C4-2B (cell line): ENCODE measurements at regions not wholly inside any gene's neighbourhood (a gene's known extent, or its start where the extent isn't known, plus 50 kb on each side); places are given as distances from the start of the nearest gene placed in this dataset.

Source experiments
- H3K27ac ChIP-seq: fragments of 450-650 bp; 2 replicates; pipeline ENCODE4 v1.5.1; 2017
- ZFX ChIP-seq: fragments of 450-650 bp; IDR thresholded peaks from 2 replicates; pipeline ENCODE4 v1.6.1; 2017
- TF ChIP-seq, protein P1 (sequence below): fragments of 450-650 bp; conservative IDR thresholded peaks from 2 replicates; pipeline ENCODE4 v1.5.1; 2017; ENCODE audit warnings: mild to moderate bottlenecking

DNA sequence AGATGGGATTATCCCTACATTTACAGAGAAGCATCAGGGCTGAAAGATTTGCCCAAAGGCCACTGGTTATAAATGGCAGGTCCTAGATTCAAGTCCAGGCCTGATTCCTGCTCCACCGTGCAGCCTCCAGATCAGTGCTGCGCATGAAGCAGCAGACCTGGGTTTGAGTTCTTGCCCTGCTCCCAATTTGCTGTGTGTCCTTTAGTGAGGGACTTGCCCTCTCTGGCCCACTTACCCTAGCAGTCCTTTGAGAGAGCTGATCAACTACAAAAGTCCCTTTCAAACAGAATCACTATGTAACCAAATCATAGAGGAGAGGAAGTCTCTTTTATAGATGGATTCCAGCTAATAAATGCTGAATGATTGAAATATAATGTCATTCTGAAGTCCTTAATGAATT, 200.4 kb downstream of the RAB11FIP4 start:
- TF ChIP-seq, protein P1, sequence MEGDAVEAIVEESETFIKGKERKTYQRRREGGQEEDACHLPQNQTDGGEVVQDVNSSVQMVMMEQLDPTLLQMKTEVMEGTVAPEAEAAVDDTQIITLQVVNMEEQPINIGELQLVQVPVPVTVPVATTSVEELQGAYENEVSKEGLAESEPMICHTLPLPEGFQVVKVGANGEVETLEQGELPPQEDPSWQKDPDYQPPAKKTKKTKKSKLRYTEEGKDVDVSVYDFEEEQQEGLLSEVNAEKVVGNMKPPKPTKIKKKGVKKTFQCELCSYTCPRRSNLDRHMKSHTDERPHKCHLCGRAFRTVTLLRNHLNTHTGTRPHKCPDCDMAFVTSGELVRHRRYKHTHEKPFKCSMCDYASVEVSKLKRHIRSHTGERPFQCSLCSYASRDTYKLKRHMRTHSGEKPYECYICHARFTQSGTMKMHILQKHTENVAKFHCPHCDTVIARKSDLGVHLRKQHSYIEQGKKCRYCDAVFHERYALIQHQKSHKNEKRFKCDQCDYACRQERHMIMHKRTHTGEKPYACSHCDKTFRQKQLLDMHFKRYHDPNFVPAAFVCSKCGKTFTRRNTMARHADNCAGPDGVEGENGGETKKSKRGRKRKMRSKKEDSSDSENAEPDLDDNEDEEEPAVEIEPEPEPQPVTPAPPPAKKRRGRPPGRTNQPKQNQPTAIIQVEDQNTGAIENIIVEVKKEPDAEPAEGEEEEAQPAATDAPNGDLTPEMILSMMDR, result no peak
- no peak for TF ChIP-seq ZFX
- no peak overlapping the region for H3K27ac ChIP-seq

DNA sequence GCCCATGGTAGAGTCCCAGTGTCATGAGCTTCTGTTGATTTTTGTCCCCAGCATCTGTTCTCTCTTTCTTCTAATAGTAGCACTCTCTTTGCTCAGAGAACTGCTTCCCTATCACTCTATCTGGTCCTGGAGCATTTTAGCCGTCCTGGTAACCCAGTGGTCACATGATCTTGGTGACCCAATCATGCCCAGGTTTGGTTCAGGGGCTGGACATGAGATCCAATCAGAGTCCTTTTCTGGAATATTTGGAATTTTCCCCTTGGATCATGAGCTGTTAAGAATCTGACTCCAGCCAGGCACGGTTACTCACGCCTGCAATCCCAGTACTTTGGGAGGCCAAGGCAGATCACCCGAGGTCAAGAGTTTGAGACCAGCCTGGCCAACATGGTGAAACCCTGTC, 197.0 kb downstream of the RAB11FIP4 start:
- no peak overlapping the region for H3K27ac ChIP-seq
- TF ChIP-seq, protein P1, result no peak
- TF ChIP-seq ZFX, result no peak

DNA sequence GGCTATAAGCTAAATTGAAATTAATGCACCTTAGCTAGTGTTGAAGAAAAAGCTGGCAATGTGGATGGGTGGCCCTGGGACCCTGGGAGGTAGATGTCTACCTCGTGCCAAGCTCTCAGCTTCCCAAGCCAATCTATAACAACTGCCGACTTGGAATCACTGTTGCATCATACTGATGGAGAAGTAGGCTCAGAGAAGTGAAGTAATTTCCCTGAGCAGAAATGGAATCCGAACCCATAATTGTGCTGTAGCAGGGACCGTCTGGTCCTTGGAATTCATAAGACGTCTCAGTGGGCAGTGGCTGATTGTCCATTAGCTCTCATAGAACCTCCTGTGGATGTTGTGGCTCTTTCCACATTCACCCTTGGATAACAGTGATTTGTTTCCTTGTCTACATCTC, 196.6 kb downstream of the RAB11FIP4 start:
- TF ChIP-seq ZFX, result no peak
- TF ChIP-seq, protein P1, result no peak
- no peak overlapping the region for H3K27ac ChIP-seq
